H1 (cell line): ENCODE measurements at regions not wholly inside any gene's neighbourhood (a gene's known extent, or its start where the extent isn't known, plus 50 kb on each side); places are given as distances from the start of the nearest gene placed in this dataset.

Experiments used
- BRCA1 ChIP-seq: IDR thresholded peaks from 2 replicates; pipeline ENCODE4 v1.6.1; 2012; ENCODE audit warnings: low read depth, low read length, improper control_type of control experiment
- CHD2 ChIP-seq: IDR thresholded peaks from 2 replicates; pipeline ENCODE4 v1.6.1; 2012; ENCODE audit warnings: low read length, improper control_type of control experiment
- PHF8 ChIP-seq: fragments of 200-600 bp; sonication (generic); conservative IDR thresholded peaks from 2 replicates; pipeline ENCODE4 v1.7.1; 2012; ENCODE audit warnings: low read depth, mild to moderate bottlenecking, inconsistent platforms, low read length, moderate library complexity
- POLR2A ChIP-seq, 2 experiments: IDR thresholded peaks; 1 replicate in 1 of 2; 2 replicates in 1 of 2; pipeline ENCODE4 v1.6.1; 2011; ENCODE audit warnings: low read depth in 2 of 2, low read length in 2 of 2, mild to moderate bottlenecking in 2 of 2; ENCODE audit errors: control extremely low read depth in 1 of 2
- RNF2 ChIP-seq: fragments of 200-900, 300-1000 bp; sonication (generic); IDR thresholded peaks from 2 replicates; pipeline ENCODE4 v1.7.1; 2016; ENCODE audit warnings: borderline replicate concordance, low read depth, mild to moderate bottlenecking, antibody characterized with exemption, low read length; ENCODE audit not compliant: poor library complexity, severe bottlenecking; ENCODE audit errors: missing control alignments
- RXRA ChIP-seq: IDR thresholded peaks from 2 replicates; pipeline ENCODE4 v1.6.1; 2011; ENCODE audit warnings: low read depth, mild to moderate bottlenecking, low read length, moderate library complexity; ENCODE audit not compliant: insufficient read depth
- SIX5 ChIP-seq: IDR thresholded peaks from 2 replicates; pipeline ENCODE4 v1.6.1; 2011; ENCODE audit warnings: mild to moderate bottlenecking, low read depth, low read length
- SRF ChIP-seq: IDR thresholded peaks from 2 replicates; pipeline ENCODE4 v1.6.1; 2011; ENCODE audit warnings: mild to moderate bottlenecking, low read depth, low read length, moderate library complexity
- TF ChIP-seq, protein P1 (sequence below), 3 experiments: IDR thresholded peaks; 1 replicate in 2 of 3; 2 replicates in 1 of 3; pipeline versions ENCODE4 v1.5.1 to v1.6.1; 2011; ENCODE audit warnings: low read length in 3 of 3, mild to moderate bottlenecking in 3 of 3, inconsistent platforms in 2 of 3, low read depth in 1 of 3, moderate library complexity in 1 of 3; ENCODE audit not compliant: insufficient read depth in 1 of 3; ENCODE audit errors: control extremely low read depth in 1 of 3

DNA sequence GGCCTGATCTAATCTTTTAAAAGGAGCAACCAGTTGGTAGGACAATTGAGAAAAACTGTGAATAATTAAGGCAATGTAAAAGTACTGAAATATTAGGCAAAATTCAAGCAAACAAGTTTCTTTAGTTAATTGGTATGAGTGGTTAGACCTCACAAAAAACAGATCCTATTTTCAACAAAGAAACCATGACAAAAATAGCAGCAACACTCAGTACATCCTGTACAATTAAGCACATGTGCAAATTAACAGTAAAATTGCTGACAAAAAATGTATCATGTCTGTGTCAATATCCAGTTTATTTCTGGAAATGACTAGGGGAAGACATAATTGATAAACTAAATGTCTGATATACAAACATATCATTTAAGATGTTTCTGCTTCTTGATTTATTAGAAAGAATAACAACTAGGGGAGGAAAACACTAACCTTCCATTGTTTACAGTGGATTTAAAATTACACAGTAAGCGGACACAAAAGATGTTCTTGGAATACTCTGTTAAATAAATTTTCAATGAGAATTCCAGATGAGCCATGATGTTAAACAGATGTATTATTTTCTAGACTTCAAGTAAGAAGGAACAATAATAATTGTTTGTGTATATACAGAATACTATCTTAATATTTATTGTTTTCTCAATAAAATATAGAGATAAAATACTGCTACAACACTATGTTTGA lies 638.9 kb downstream of the SPRY1 start (continued):
- TF ChIP-seq SRF = no peak
- TF ChIP-seq, protein P1, sequence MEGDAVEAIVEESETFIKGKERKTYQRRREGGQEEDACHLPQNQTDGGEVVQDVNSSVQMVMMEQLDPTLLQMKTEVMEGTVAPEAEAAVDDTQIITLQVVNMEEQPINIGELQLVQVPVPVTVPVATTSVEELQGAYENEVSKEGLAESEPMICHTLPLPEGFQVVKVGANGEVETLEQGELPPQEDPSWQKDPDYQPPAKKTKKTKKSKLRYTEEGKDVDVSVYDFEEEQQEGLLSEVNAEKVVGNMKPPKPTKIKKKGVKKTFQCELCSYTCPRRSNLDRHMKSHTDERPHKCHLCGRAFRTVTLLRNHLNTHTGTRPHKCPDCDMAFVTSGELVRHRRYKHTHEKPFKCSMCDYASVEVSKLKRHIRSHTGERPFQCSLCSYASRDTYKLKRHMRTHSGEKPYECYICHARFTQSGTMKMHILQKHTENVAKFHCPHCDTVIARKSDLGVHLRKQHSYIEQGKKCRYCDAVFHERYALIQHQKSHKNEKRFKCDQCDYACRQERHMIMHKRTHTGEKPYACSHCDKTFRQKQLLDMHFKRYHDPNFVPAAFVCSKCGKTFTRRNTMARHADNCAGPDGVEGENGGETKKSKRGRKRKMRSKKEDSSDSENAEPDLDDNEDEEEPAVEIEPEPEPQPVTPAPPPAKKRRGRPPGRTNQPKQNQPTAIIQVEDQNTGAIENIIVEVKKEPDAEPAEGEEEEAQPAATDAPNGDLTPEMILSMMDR (IDR thresholded peaks at IDR 0.05; ENCODE audit: control extremely low read depth in 1 of 3, insufficient read depth in 1 of 3, low read depth in 1 of 3, low read length in 3 of 3) = no peak
- TF ChIP-seq BRCA1 = no peak
- no peak for TF ChIP-seq RXRA
- TF ChIP-seq SIX5 = no peak
- no peak for TF ChIP-seq CHD2
- no peak for TF ChIP-seq RNF2
- TF ChIP-seq PHF8 = no peak
- no peak for TF ChIP-seq POLR2A (IDR thresholded peaks at IDR 0.05; ENCODE audit: control extremely low read depth in 1 of 2, low read depth in 2 of 2, low read length in 2 of 2)
